ENCODE measurements at regions not wholly inside any gene's neighbourhood (a gene's known extent, or its start where the extent isn't known, plus 50 kb on each side); places are given as distances from the start of the nearest gene placed in this dataset.

DNA sequence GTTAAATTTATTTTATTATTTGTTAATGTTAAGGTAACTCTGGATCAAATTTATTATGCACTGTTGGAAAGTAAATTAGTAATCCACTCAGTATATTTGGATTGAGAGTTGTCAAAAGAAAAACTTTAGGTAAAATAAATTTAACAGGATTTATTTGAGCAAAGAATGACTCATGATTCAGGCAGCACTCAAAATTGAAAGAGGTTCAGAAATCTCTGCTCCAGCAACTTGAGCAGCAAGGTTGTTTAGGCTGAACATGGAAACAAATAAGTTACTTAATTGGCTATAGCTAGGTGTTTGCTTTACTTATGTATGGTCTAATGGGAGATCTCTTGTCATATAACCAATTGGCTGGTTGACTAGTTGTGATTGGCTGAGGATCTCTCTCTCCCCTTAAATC, 296.2 kb upstream of the EDIL3 start:
- no peaks in the 10 kb centered on the region for H3K27me3 ChIP-seq (ENCODE audit: insufficient read depth, low read length)
- ChIA-PET CTCF (no interaction called here), RAD21 (ENCODE audit: low non-redundant PET in 1 of 2, low total read pairs in 2 of 2, uncharacterized antibody in 2 of 2, unreplicated experiment in 2 of 2) (no interaction called here), POLR2A (no interaction called here)
- H3K4me3 ChIP-seq (replicated peaks in 1 of 2; ENCODE audit: low read depth in 1 of 2, low read length in 2 of 2), result no peak overlapping the region
- H3K79me2 ChIP-seq (ENCODE audit: insufficient read depth, low read length), result no peaks in the 10 kb centered on the region
- no TSS peak for BruUV-seq (replicated peaks)
- H4K20me1 ChIP-seq (ENCODE audit: insufficient read depth), result no peaks in the 10 kb centered on the region
- ATAC-seq, result no peak
- H3K4me2 ChIP-seq (ENCODE audit: low read length), result no peak overlapping the region
- no peak overlapping the region for H3K9ac ChIP-seq (ENCODE audit: low read length)
- no peak for DNase-seq (ENCODE audit: low read depth, low spot score)
- no peaks in the 10 kb centered on the region for H3K36me3 ChIP-seq (ENCODE audit: control insufficient read depth in 1 of 2, insufficient read depth in 2 of 2, low read length in 2 of 2)
- TF ChIP-seq, protein P1, sequence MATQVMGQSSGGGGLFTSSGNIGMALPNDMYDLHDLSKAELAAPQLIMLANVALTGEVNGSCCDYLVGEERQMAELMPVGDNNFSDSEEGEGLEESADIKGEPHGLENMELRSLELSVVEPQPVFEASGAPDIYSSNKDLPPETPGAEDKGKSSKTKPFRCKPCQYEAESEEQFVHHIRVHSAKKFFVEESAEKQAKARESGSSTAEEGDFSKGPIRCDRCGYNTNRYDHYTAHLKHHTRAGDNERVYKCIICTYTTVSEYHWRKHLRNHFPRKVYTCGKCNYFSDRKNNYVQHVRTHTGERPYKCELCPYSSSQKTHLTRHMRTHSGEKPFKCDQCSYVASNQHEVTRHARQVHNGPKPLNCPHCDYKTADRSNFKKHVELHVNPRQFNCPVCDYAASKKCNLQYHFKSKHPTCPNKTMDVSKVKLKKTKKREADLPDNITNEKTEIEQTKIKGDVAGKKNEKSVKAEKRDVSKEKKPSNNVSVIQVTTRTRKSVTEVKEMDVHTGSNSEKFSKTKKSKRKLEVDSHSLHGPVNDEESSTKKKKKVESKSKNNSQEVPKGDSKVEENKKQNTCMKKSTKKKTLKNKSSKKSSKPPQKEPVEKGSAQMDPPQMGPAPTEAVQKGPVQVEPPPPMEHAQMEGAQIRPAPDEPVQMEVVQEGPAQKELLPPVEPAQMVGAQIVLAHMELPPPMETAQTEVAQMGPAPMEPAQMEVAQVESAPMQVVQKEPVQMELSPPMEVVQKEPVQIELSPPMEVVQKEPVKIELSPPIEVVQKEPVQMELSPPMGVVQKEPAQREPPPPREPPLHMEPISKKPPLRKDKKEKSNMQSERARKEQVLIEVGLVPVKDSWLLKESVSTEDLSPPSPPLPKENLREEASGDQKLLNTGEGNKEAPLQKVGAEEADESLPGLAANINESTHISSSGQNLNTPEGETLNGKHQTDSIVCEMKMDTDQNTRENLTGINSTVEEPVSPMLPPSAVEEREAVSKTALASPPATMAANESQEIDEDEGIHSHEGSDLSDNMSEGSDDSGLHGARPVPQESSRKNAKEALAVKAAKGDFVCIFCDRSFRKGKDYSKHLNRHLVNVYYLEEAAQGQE (IDR thresholded peaks at IDR 0.05; ENCODE audit: low read depth), result no peak
- TF ChIP-seq EZH2phosphoT487 (IDR thresholded peaks at IDR 0.05; ENCODE audit: borderline replicate concordance), result no peak
- no peak for TF ChIP-seq SIN3A (IDR thresholded peaks at IDR 0.05; ENCODE audit: low read depth)
- TF ChIP-seq POLR2AphosphoS5 (IDR thresholded peaks at IDR 0.05; ENCODE audit: low read depth, low read length), result no peak
- TF ChIP-seq CBX3 (IDR thresholded peaks at IDR 0.05; ENCODE audit: low read depth), result no peak
- TF ChIP-seq SP1 (IDR thresholded peaks at IDR 0.05; ENCODE audit: low read depth), result no peak
- no peak for TF ChIP-seq ZNF274 (IDR thresholded peaks at IDR 0.05; ENCODE audit: low read depth, low read length)
- TF ChIP-seq, protein P2, sequence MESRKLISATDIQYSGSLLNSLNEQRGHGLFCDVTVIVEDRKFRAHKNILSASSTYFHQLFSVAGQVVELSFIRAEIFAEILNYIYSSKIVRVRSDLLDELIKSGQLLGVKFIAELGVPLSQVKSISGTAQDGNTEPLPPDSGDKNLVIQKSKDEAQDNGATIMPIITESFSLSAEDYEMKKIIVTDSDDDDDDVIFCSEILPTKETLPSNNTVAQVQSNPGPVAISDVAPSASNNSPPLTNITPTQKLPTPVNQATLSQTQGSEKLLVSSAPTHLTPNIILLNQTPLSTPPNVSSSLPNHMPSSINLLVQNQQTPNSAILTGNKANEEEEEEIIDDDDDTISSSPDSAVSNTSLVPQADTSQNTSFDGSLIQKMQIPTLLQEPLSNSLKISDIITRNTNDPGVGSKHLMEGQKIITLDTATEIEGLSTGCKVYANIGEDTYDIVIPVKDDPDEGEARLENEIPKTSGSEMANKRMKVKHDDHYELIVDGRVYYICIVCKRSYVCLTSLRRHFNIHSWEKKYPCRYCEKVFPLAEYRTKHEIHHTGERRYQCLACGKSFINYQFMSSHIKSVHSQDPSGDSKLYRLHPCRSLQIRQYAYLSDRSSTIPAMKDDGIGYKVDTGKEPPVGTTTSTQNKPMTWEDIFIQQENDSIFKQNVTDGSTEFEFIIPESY (IDR thresholded peaks at IDR 0.05; ENCODE audit: extremely low read depth, insufficient replicate concordance, low read length), result no peak
- TF ChIP-seq POLR2A (IDR thresholded peaks at IDR 0.05; ENCODE audit: borderline replicate concordance, extremely low read depth, insufficient read depth, insufficient read length), result no peak
- TF ChIP-seq, protein P3, sequence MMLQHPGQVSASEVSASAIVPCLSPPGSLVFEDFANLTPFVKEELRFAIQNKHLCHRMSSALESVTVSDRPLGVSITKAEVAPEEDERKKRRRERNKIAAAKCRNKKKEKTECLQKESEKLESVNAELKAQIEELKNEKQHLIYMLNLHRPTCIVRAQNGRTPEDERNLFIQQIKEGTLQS (IDR thresholded peaks at IDR 0.05), result no peak
- no peak overlapping the region for H3K27ac ChIP-seq (ENCODE audit: low read depth, low read length)
- intact Hi-C loops (cut with micrococcal nuclease), result no loop called here
- H2AFZ ChIP-seq (ENCODE audit: low read depth, low read length, poor library complexity, severe bottlenecking), result no peak overlapping the region
- no peaks in the 10 kb centered on the region for H3K9me3 ChIP-seq (ENCODE audit: control insufficient read depth in 1 of 2, insufficient read depth in 1 of 2, low read depth in 1 of 2, low read length in 2 of 2)
- no peaks in the 10 kb centered on the region for H3K9me2 ChIP-seq (ENCODE audit: insufficient read depth)
- no peaks in the 10 kb centered on the region for H3K4me1 ChIP-seq (ENCODE audit: control insufficient read depth in 1 of 2, insufficient read depth in 2 of 2, low read length in 2 of 2)

Measured in HCT116 (cell line).